Renal cortical epithelial cell (primary cell): ENCODE measurements at regions not wholly inside any gene's neighbourhood (a gene's known extent, or its start where the extent isn't known, plus 50 kb on each side); places are given as distances from the start of the nearest gene placed in this dataset.
"Not testable (repeated sequence)": the region's sequence is repeated elsewhere in the genome, so short reads cannot be mapped to it uniquely, and the experiment has no call there.

Experiments used
- DNase-seq: peaks from one replicate; pipeline ENCODE4 v3.0.0-alpha.2; 2011; ENCODE audit warnings: low read depth

GRCh38 chrX:11836284-11836683 is 78.2 kb downstream of the MSL3 start:
- peak; percentile 20 for DNase-seq

- no peak for DNase-seq
Observed at GRCh38 chrX:11837437-11837836, 79.4 kb downstream of the MSL3 start.

- peak; percentile 25 for DNase-seq
Observed at GRCh38 chrX:11864171-11864570, 106.1 kb downstream of the MSL3 start.

- peak; percentile 74 for DNase-seq
Observed at GRCh38 chrX:11867610-11868345, 109.7 kb downstream of the MSL3 start.

- no peak for DNase-seq
Observed at GRCh38 chrX:11870789-11871188, 112.8 kb downstream of the MSL3 start.

DNA sequence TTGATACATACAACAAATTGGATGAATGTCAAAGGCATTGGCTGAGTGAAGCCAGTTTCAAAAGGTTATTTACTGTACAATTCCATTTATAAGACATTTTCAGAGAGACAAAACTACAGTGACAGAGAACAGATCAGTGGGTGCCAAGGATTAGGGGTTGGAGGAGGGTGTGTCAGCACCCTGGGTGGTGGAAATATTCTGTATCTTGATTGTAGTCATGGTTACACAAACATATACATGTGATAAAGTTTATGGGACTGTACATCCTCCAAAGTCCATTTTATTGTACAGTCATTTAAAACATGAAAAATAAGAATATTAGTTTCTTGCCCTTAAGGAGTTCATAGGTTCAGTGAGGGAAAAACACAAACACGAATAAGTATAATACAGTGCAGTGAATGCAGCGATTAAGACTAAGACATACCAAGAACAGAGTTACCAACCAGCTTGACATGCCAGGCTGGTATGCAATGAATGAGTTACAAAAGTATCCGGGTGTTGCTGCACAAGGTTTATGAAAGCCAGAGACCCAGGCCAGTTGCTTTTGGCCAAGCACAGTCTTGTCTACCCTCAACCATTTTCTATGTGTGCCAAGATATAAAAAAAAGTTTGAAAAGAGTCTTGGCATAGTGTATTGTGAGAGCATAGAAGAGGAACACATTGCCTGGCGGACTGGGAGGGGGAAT is 123.6 kb downstream of the MSL3 start:
- no peak for DNase-seq

DNA sequence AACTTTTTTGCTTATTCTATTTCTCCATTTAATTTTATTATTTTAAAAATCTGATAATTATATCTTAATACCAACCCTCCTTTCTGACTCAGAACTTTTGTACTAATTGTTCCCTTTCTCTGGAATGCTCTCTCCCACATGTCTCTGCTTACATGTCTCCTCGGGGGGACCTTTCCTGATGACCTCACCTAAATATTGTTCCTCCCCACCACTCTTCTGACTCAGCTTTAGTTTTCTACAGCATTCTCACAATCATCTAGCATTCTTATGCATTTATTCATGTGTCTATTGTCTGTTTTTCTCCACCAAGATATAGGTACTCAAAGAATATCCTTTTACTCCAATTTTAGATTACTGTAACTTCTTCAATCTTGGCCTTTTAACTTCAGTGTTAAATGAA is 128.7 kb downstream of the MSL3 start:
- peak; percentile 85 for DNase-seq

GRCh38 chrX:11887175-11887574 is 129.1 kb downstream of the MSL3 start:
- DNase-seq = no peak

DNA sequence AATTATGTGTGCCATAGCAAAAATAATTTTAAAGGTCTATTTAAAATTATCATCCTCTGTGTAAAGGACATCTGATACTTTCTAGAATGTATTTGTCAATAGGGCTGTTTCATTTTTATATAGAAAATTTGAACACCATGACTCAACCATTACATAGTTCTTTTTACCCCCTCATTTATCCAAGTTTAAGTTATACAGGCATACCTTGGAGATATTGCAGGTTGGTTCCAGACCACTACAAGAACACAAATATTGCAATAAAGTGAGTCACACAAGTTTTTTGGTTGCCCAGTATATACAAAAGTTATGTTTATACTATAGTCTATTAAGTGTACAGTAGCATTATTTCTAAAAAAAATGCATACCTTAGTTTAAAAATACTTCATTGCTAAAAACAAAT is 130.4 kb downstream of the MSL3 start:
- no peak for DNase-seq

DNA sequence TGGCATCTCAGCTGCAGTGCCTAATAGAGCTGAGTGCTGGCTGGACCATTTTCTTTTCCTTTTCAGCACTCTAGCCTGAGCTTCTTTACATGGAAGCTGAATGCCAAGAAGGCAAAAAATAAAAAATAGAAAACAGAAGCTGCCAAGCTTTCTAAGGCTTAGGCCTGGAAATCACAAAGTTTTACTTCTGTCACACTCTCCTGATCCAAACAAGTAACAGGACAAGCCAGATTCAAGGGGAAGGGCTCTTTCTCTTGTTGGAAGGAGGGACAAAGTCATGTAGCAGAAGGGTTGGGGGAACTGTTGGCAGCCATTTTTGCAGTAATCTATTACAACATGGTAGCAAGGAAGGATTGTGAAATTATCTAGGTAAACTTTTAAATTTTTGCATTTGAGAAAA is 131.8 kb downstream of the MSL3 start:
- no peak for DNase-seq

- DNase-seq = no peak
Observed at GRCh38 chrX:11890836-11891514, 132.9 kb downstream of the MSL3 start.

DNA sequence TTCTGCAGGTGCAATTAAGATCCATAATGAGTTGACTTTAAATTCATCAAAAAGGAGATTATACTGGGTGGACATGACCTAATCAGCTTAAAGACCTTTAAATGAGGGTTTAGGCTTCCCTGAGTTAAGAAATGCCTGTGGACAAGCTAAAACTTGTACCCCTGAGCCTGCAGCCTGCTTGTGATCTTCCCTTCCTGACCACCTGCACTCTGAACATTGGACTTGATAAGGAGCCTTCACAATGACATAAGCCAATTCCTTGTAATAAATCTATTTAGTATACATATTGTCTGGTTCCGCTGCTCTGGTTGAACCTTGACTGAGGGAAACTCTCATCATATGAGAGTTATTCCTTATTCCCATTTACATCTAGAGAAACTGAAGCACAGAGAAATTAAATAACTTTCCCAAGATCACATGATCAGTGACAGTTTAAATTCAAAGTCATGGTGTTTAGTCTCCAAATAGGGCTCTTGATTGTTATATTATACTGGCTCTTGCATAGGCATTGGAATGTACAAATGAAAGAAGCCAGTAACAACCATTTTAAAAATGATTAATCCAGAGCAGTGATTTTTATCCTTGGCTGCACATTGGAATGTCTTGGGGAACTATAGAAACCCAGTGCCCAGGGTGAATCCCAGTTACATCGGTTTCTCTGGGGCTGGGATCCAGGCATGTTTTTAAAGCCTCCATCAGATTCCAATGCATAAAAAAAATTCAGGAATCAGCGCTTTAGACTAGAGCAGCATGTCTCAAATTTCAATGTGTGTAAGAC is 136.1 kb downstream of the MSL3 start:
- peak; percentile 89 for DNase-seq

GRCh38 chrX:11899091-11899490 is 141.1 kb downstream of the MSL3 start:
- DNase-seq = peak; percentile 88

DNA sequence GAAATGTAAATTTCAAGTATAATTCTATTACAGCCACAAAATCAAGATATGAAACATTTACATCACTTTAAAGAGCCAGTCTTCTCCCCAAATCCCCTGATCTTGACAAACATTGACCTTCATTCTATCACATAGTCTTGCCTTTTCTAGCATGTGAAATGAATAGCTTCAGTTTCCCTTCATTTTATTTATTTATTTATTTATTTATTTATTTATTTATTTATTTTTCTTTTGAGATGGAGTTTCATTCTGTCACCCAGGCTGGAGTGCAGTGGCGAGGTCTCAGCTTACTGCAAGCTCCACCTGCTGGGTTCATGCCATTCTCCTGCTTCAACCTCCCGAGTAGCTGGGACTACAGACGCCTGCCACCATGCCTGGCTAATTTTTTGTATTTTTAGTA is 147.9 kb downstream of the MSL3 start:
- not testable (repeated sequence) for DNase-seq

- peak; percentile 58 for DNase-seq
Observed at GRCh38 chrX:11908371-11908770, 150.3 kb downstream of the MSL3 start.

- DNase-seq = peak; percentile 75
Observed at GRCh38 chrX:11913001-11913400, 155.0 kb downstream of the MSL3 start.

GRCh38 chrX:11929476-11929875 is 171.4 kb downstream of the MSL3 start:
- DNase-seq = peak; percentile 21

GRCh38 chrX:11932423-11932822 is 174.4 kb downstream of the MSL3 start:
- no peak for DNase-seq

DNA sequence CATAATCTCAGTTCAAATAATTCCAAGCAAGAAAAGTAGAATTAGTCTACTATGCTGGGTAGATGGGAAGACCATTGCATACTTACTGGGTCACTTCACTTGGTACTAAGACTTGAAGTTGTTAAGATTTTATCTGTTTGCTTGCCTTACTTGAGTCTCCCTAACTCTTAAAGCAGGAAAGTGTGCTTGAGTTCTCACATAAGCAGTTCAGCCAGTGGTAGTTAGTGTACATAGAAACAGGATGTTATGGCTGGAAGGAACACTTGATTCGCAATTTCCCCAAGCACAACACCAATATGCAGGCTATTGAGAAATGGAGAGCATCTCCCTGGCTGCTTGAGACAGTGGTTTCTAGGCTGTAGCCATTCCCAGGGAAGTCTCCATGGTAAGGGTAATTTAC is 176.1 kb downstream of the MSL3 start:
- no peak for DNase-seq

- no peak for DNase-seq
Observed at GRCh38 chrX:11941571-11941970, 183.5 kb downstream of the MSL3 start.

- peak; percentile 33 for DNase-seq
Observed at GRCh38 chrX:11944501-11944900, 186.5 kb downstream of the MSL3 start.

DNA sequence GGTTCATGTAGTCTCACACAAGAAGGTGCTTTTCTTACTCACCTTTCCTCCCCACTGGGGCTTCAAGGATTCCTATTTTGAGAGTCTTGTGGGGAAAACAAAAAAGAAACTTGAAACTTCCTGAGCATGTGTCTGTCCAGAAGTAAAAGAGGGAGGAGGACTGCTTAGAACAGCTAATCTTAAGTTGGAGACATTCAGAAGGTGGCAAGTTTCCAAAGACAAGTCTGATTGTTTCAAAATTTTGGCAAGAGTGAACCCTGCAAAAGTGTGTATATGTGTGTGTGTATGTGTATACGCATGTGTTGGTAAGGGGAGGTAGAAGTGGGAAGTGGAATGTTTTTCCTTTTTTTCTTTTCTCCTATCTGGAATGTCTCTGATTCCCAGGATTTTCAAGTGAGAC is 189.0 kb upstream of the FRMPD4 start:
- no peak for DNase-seq
